Suprapubic skin (tissue), 4 donors: ENCODE measurements at regions not wholly inside any gene's neighbourhood (a gene's known extent, or its start where the extent isn't known, plus 50 kb on each side); places are given as distances from the start of the nearest gene placed in this dataset.

Experiments used
- DNase-seq, 2 donors: peaks; one replicate each; pipeline ENCODE4 v3.0.0-alpha.2; 2019; ENCODE audit warnings: low spot score in 2 of 2
- H3K27ac ChIP-seq: fragments of 200-600 bp; sonication (generic); one replicate; pipeline ENCODE4 v1.5.1; 2019
- H3K27me3 ChIP-seq: fragments of 200-600 bp; sonication (generic); one replicate; pipeline ENCODE4 v1.5.1; 2019
- H3K36me3 ChIP-seq: fragments of 200-600 bp; sonication (generic); one replicate; pipeline ENCODE4 v1.5.1; 2019
- H3K4me1 ChIP-seq: fragments of 200-600 bp; sonication (generic); one replicate; pipeline ENCODE4 v1.5.1; 2019
- H3K4me3 ChIP-seq: fragments of 200-600 bp; sonication (generic); one replicate; pipeline ENCODE4 v1.5.1; 2019; ENCODE audit warnings: mild to moderate bottlenecking
- H3K9me3 ChIP-seq: fragments of 200-600 bp; sonication (generic); one replicate; pipeline ENCODE4 v1.5.1; 2019
- CTCF ChIP-seq, 2 donors: fragments of 200-600 bp in 1 of 2; fragments of 450-650 bp in 1 of 2; sonication (generic) in 1 of 2; IDR thresholded peaks; one replicate each; pipeline ENCODE4 v1.5.1; 2016 to 2019; ENCODE audit warnings: antibody characterized with exemption in 2 of 2, mild to moderate bottlenecking in 1 of 2, moderate library complexity in 1 of 2
- EP300 ChIP-seq: sonication (generic); formaldehyde crosslinking; IDR thresholded peaks from one replicate; pipeline ENCODE4 v1.6.1; 2017; ENCODE audit warnings: antibody characterized with exemption
- POLR2A ChIP-seq, 2 donors: fragments of 450-650 bp; IDR thresholded peaks; one replicate each; pipeline ENCODE4 v1.6.1; 2017; ENCODE audit warnings: antibody characterized with exemption in 2 of 2, mild to moderate bottlenecking in 2 of 2, moderate library complexity in 2 of 2
- POLR2AphosphoS5 ChIP-seq, 3 donors: sonication (generic); formaldehyde crosslinking; IDR thresholded peaks; one replicate each; pipeline ENCODE4 v1.6.1; 2017; ENCODE audit warnings: antibody characterized with exemption in 3 of 3
- WGBS: methylation state at CpG from one replicate; pipeline ENCODE4 v1.1.5; 2018; 5-methylcytosine and 5-hydroxymethylcytosine counted together

DNA sequence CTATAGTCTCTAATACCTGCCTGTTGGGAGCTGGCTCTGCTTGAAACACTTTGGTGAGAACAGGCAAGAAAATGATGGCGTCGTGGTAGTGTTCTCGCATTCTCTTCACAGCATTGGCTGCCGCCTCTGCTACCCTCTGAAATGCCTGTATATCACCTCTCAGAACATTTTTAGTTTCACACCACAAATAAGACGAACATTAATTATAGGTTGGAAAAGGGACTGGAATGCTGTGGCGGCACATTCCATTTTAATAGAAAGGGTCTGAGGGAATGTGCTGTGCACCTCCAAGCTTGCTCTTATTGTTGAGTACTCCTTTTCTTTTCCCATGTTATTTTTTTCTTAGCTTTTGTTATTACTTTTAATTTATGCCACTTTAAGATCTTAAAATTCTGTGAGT lies 134.6 kb upstream of the HMHB1 start:
- peaks cover 11% of the 10 kb centered on the region for H3K4me1 ChIP-seq

DNA sequence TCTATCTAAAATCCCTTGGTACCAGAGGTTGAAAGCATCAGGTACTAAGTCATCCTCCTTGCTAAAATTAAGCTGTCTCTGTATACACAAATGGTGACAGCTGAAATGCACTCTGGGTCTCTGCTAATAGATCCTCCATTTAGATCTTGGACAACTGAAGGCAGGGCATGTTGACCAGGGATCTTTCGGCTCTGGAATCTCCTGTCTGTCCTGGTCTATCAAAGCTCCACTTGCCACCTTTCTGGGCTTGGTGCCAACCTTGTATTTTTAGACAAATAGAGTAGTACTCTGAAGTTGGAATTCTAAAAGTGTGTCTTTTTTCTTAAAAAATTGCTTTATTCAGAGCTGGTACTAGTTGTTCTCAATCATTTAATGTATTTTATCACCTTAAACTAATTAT lies 135.2 kb upstream of the HMHB1 start:
- no peaks in the 10 kb centered on the region for H3K9me3 ChIP-seq
- H3K4me1 ChIP-seq: peaks cover 6% of the 10 kb centered on the region
- TF ChIP-seq CTCF (IDR thresholded peaks at IDR 0.05): no peak
- no peak for TF ChIP-seq EP300
- TF ChIP-seq POLR2AphosphoS5 (IDR thresholded peaks at IDR 0.05): no peak
- H3K27ac ChIP-seq: no peak overlapping the region
- H3K36me3 ChIP-seq: no peaks in the 10 kb centered on the region
- WGBS: 58% methylated on average over 1 of the region's 1 CpG
- no peak for DNase-seq
- H3K4me3 ChIP-seq: no peak overlapping the region
- no peaks in the 10 kb centered on the region for H3K27me3 ChIP-seq

More for the DNA sequence above, 134.6 kb upstream of the HMHB1 start:
- Histone ChIP-seq H3K9me3 (no peaks in the 10 kb centered on the region), H3K27ac (no peak overlapping the region), H3K36me3 (no peaks in the 10 kb centered on the region), H3K27me3 (no peaks in the 10 kb centered on the region), H3K4me3 (no peak overlapping the region)
- 79% methylated on average over 6 of the region's 6 CpGs for WGBS
- no peak for DNase-seq
- TF ChIP-seq POLR2A (IDR thresholded peaks at IDR 0.05): no peak
- TF ChIP-seq EP300: no peak
- TF ChIP-seq POLR2AphosphoS5 (IDR thresholded peaks at IDR 0.05): no peak
- TF ChIP-seq CTCF (IDR thresholded peaks at IDR 0.05): no peak

GRCh38 chr5:143674469-143674786 lies 137.5 kb upstream of the HMHB1 start:
- no peaks in the 10 kb centered on the region for H3K4me1 ChIP-seq
- no peak for DNase-seq
- no peak overlapping the region for H3K27ac ChIP-seq
- no peak overlapping the region for H3K4me3 ChIP-seq
- no peaks in the 10 kb centered on the region for H3K36me3 ChIP-seq
- TF ChIP-seq POLR2AphosphoS5 (IDR thresholded peaks at IDR 0.05): no peak
- no peak for TF ChIP-seq EP300
- TF ChIP-seq POLR2A (IDR thresholded peaks at IDR 0.05): no peak
- TF ChIP-seq CTCF (IDR thresholded peaks at IDR 0.05): no peak
- H3K9me3 ChIP-seq: no peaks in the 10 kb centered on the region
- WGBS: 80% methylated on average over 2 of the region's 2 CpGs
- no peaks in the 10 kb centered on the region for H3K27me3 ChIP-seq

- Histone ChIP-seq H3K27ac (no peak overlapping the region), H3K36me3 (no peaks in the 10 kb centered on the region), H3K4me1 (no peaks in the 10 kb centered on the region), H3K9me3 (no peaks in the 10 kb centered on the region), H3K4me3 (no peak overlapping the region), H3K27me3 (no peaks in the 10 kb centered on the region)
- WGBS: 80% methylated on average over 3 of the region's 3 CpGs
- TF ChIP-seq EP300: no peak
- no peak for TF ChIP-seq POLR2AphosphoS5 (IDR thresholded peaks at IDR 0.05)
- TF ChIP-seq POLR2A (IDR thresholded peaks at IDR 0.05): no peak
- no peak for TF ChIP-seq CTCF (IDR thresholded peaks at IDR 0.05)
- no peak for DNase-seq
Observed at GRCh38 chr5:143673676-143674468, 138.1 kb upstream of the HMHB1 start.

DNA sequence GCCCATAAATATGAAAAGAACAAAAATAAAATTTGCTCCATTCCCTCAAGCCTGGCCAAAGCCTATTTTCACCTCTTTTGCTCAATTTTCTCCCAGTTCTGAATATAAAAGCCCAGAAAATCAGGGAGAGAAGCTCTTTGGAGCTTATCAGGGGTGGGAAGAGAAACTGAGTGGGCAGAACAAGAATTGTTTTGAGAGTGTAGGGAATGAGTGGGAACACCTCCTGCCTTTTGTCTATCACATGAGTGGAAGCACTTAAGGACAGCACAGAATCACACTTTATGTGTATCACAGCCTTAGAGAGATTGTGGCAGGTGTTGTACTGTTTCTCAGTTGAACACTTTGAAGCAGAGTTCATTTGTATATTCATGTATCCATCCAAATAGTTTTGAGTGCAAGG lies 139.2 kb upstream of the HMHB1 start:
- H3K4me3 ChIP-seq: no peak overlapping the region
- DNase-seq: no peak
- no peaks in the 10 kb centered on the region for H3K36me3 ChIP-seq
- TF ChIP-seq POLR2AphosphoS5 (IDR thresholded peaks at IDR 0.05): no peak
- TF ChIP-seq CTCF (IDR thresholded peaks at IDR 0.05): no peak
- TF ChIP-seq EP300: no peak
- H3K4me1 ChIP-seq: no peaks in the 10 kb centered on the region
- no peaks in the 10 kb centered on the region for H3K27me3 ChIP-seq
- H3K9me3 ChIP-seq: no peaks in the 10 kb centered on the region
- H3K27ac ChIP-seq: no peak overlapping the region
